Stimulated activated CD4-positive, alpha-beta T cell treated with anti-CD3 and anti-CD28 coated beads, TNF-alpha, amount 100 ng/mL, for 48 hours (primary cell): ENCODE measurements at regions not wholly inside any gene's neighbourhood (a gene's known extent, or its start where the extent isn't known, plus 50 kb on each side); places are given as distances from the start of the nearest gene placed in this dataset.
"Not testable (repeated sequence)": the region's sequence is repeated elsewhere in the genome, so short reads cannot be mapped to it uniquely, and the experiment has no call there.

Source experiments
- DNase-seq, 3 donors: peaks; one replicate each; pipeline ENCODE4 v3.0.0-alpha.2; 2020; ENCODE audit warnings: low read depth in 3 of 3

DNA sequence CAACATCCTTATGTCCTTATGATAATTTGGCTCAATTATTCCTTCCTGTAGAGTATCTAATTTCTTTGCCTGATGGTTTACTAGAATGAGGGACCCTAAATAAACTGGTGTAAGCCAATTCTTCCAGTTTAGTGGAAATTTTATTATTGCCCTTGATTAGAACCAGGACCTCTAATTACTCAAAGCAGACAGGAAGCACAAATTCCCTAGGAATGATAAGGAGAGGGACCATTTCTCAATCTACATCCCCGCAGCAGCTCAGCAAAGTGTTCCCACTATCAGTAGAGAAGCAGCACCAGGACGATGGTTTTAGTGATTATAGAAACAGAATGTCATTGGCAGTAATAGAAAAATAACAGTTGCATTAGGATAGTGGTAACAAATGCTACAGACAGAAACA lies 97.1 kb downstream of the PLPPR4 start:
- DNase-seq: no peak

DNA sequence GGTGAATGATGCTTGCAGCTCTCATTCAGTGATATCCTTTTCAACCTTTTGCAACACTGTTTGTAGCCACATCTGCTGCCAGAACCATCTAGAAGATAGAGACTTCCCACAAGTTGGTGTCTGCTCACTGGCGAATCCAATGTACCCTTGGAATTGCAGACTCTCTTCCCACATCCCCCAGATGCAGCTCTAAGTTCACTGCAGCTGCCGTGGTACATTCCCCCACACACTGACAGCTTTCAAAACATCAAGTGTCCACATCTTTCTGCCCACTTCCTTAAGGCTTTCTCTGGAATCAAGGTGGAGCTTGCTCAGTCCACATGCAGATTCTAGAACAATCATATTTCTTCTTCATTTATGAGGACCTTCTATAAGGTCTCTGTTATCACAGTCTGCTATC lies 99.2 kb downstream of the PLPPR4 start:
- no peak for DNase-seq

DNA sequence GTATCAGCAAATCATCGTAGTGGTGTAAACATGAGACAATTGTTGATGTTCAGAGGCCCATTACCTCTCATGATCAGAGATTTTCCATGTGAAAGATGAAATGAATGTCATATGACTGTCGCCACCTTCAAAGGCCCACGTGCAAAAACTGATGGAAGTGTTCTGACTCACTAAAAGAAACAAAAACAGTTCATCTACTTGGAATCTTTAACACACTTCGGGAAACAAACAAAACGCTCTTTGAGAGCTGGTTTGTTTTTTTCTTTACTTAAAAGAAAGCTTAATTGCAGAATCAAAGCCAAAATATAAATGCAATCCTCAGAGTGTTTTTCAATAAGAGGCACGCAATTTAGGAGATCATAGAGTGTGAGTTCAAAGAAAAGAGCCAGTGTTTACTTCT lies 100.8 kb downstream of the PLPPR4 start:
- DNase-seq: no peak

- DNase-seq: no peak
Measured at GRCh38 chr1:99365545-99365944, 101.3 kb downstream of the PLPPR4 start.

- no peak for DNase-seq
Measured at GRCh38 chr1:99369154-99369553, 104.9 kb downstream of the PLPPR4 start.

DNA sequence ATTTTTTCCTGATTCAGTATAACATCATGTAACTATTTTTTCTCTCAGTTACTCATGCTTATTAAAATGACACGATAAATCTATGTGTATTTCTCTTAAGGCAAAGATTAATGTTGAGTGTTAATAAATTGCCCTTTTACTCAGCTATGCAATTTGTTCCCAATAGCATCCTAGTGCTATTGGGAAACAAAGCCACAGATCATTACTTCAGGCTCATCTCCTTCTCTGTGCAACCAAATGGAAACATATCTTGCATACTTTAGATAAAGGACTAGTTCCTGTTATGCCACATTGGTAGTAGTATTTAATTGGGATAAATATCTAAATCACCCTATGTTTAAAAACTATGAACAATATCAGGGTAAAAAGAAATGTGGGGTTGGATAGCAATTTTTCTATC lies 106.2 kb downstream of the PLPPR4 start:
- no peak for DNase-seq

DNA sequence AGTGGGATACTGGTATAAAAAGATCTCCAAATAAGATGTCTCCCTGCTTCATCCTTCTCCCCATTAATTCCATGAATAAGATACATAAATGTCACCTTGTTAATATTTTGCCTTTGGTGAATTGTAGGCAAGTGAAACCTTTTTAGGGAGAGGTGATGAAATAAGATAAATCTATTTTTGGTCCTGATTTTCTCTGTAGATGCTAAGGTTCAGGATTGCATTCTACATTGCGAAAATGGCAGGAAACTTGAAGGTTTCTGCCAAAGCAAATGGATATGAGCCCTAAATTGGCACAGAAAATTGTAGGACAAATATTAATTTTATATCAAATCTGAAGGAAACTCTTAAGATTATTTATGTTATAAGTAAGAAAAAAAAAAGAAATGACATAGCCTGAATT lies 107.1 kb downstream of the PLPPR4 start:
- no peak for DNase-seq

GRCh38 chr1:99374109-99374508 lies 109.8 kb downstream of the PLPPR4 start:
- no peak for DNase-seq

GRCh38 chr1:99374693-99375092 lies 110.4 kb downstream of the PLPPR4 start:
- not testable (repeated sequence) for DNase-seq

GRCh38 chr1:99384021-99384420 lies 119.7 kb downstream of the PLPPR4 start:
- DNase-seq: no peak

GRCh38 chr1:99385852-99386251 lies 121.6 kb downstream of the PLPPR4 start:
- DNase-seq: no peak

DNA sequence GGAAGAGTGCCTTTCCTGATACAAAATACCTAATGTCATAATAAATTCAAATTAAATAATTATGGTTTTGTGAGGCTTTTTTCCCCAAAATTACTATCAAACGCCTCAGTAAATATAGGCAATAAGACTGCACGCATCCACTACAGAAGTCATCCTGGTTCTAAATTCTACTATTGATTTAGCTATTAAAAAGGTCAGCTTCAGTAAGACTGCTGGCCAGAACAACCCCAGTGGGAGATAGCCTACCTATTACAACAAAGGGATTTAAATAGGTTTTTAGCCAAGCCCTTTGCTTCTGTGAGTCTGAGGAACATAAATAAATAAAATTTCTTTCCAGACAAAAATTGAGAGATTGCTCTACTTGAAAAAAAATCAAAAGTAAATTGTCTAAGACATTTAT lies 132.1 kb downstream of the PLPPR4 start:
- DNase-seq: no peak

DNA sequence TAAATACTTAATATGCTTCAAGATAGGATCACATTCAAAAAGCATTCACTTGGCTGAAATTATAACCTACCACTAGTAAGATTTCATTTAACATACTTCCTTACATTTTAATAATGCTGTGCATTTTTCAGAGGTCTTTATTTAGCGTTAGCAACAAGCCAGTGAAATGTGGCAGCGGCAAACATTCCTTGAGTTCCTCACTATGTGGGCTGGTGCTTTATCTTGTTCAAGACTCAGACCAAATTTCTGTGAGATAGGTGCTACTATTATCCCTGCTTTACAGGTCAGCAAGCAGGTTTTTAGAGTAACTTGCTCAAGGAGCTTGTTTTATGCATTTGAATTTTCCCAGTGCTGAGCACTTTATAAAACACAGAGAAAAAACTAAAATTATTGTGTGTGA lies 132.7 kb downstream of the PLPPR4 start:
- no peak for DNase-seq

- DNase-seq: no peak
Measured at GRCh38 chr1:99397863-99398262, 133.6 kb downstream of the PLPPR4 start.

- DNase-seq: not testable (repeated sequence)
Measured at GRCh38 chr1:99401556-99401955, 137.3 kb downstream of the PLPPR4 start.

- not testable (repeated sequence) for DNase-seq
Measured at GRCh38 chr1:99404399-99404798, 140.1 kb downstream of the PLPPR4 start.

- DNase-seq: not testable (repeated sequence)
Measured at GRCh38 chr1:99405325-99405724, 141.0 kb downstream of the PLPPR4 start.

- no peak for DNase-seq
Measured at GRCh38 chr1:99407018-99407417, 142.7 kb downstream of the PLPPR4 start.

DNA sequence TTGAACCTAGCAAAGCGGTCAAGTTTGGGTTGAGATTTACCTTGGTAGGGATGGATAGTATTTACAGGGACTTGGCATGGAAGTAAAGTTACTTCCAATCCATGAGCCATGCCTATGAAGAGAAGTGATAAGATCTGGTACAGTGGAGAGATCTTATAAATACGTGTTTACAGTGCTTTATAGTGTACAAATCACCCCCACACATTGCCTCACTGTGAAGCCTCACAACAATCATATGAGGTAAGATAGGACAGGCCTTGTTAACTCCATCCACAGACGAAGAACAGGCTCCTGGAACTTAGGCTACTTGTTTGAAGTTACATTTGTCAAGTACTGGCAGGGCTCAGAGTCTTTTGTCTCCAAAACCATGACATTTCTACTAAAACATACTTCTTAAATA lies 159.8 kb downstream of the PLPPR4 start:
- DNase-seq: no peak

- DNase-seq: no peak
Measured at GRCh38 chr1:99429754-99430153, 165.5 kb downstream of the PLPPR4 start.

GRCh38 chr1:99438656-99439230 lies 174.5 kb downstream of the PLPPR4 start:
- no peak for DNase-seq

GRCh38 chr1:99439433-99440075 lies 175.3 kb downstream of the PLPPR4 start:
- DNase-seq: no peak

DNA sequence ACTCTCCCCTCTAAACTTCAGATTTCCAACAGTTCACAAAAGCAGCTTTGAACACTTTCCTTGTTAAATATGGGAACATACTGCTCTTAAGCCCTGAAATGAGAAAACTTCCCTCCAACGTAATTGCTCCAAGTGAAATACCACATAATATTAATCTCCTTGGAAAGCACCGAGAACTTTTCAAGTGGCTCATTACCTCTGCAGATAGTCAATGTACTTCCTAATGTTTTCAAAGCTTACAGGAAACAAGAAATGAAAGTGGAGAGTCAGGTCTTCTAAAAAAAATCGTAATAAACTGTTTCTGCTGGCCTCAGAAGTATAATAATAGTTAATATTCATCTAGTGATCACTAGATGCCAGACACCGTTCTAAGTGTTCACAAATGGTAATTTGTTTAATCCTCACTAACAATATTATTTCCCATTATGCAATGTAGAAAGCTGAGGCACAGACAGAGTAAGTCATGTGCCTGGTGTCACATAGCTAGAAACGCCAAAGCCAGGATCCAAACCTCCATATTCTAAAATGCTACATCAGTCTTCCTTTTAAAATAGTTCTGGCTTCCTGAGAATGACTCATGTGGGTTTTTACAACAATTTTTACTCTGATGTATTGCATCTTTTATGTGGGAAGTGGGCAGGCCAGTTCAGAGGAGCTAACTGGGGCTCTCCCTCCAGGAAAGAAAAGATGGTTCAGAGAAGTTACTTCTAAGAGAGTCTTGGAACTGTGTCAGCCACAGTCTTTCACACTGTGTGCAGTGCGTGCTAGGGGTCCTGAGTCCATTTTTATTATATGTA lies 177.2 kb downstream of the PLPPR4 start:
- no peak for DNase-seq
